HL-60 (cell line): ENCODE measurements at regions not wholly inside any gene's neighbourhood (a gene's known extent, or its start where the extent isn't known, plus 50 kb on each side); places are given as distances from the start of the nearest gene placed in this dataset.

Experiments
- POLR2AphosphoS5 ChIP-seq: IDR thresholded peaks from 2 replicates; pipeline ENCODE4 v1.6.1; 2012; ENCODE audit warnings: low read depth
- REST ChIP-seq: IDR thresholded peaks from 2 replicates; pipeline ENCODE4 v1.6.1; 2012; ENCODE audit warnings: low read depth; ENCODE audit not compliant: insufficient replicate concordance
- SPI1 ChIP-seq: IDR thresholded peaks from 2 replicates; pipeline ENCODE4 v1.6.1; 2012; ENCODE audit warnings: low read depth, mild to moderate bottlenecking, borderline replicate concordance
- TF ChIP-seq, protein P1 (sequence below): IDR thresholded peaks from one replicate; pipeline ENCODE4 v1.5.1; 2011; ENCODE audit warnings: low read length, control low read depth, inconsistent platforms; ENCODE audit not compliant: insufficient read depth

GRCh38 chr6:8860671-8861070 is 425.3 kb upstream of the SLC35B3 start:
- TF ChIP-seq, protein P1, sequence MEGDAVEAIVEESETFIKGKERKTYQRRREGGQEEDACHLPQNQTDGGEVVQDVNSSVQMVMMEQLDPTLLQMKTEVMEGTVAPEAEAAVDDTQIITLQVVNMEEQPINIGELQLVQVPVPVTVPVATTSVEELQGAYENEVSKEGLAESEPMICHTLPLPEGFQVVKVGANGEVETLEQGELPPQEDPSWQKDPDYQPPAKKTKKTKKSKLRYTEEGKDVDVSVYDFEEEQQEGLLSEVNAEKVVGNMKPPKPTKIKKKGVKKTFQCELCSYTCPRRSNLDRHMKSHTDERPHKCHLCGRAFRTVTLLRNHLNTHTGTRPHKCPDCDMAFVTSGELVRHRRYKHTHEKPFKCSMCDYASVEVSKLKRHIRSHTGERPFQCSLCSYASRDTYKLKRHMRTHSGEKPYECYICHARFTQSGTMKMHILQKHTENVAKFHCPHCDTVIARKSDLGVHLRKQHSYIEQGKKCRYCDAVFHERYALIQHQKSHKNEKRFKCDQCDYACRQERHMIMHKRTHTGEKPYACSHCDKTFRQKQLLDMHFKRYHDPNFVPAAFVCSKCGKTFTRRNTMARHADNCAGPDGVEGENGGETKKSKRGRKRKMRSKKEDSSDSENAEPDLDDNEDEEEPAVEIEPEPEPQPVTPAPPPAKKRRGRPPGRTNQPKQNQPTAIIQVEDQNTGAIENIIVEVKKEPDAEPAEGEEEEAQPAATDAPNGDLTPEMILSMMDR, result no peak
- no peak for TF ChIP-seq REST
- TF ChIP-seq POLR2AphosphoS5, result no peak
- no peak for TF ChIP-seq SPI1
